GM13976 (cell line): ENCODE measurements at regions not wholly inside any gene's neighbourhood (a gene's known extent, or its start where the extent isn't known, plus 50 kb on each side); places are given as distances from the start of the nearest gene placed in this dataset.

ENCODE experiments used
- DNase-seq: peaks from one replicate; pipeline ENCODE4 v3.0.0; 2012; ENCODE audit warnings: low spot score
- CTCF ChIP-seq: IDR thresholded peaks from 2 replicates; pipeline ENCODE4 v1.5.1; 2012; ENCODE audit warnings: borderline replicate concordance, mild to moderate bottlenecking; ENCODE audit not compliant: insufficient read depth; ENCODE audit errors: extremely low read depth, missing control alignments, control extremely low read depth
- in situ Hi-C: fragments of 300-500 bp; cut with MboI; formaldehyde crosslinking; loops from one replicate; pipeline ENCODE4 v1.12.0; 2022; ENCODE audit warnings: low sequenced_read_pairs, mixed read lengths, inconsistent platforms; ENCODE audit not compliant: unreplicated experiment

- DNase-seq: no peak
- in situ Hi-C loops: no loop called here
- no peak for TF ChIP-seq CTCF
These were observed 108.5 kb upstream of the C7orf33 start for GRCh38 chr7:148481971-148482626.

- in situ Hi-C loops: no loop called here
- no peak for DNase-seq
- no peak for TF ChIP-seq CTCF
These were observed 106.9 kb upstream of the C7orf33 start for GRCh38 chr7:148483515-148484308.

GRCh38 chr7:148484486-148484885 lies 106.1 kb upstream of the C7orf33 start:
- in situ Hi-C loops: no loop called here
- DNase-seq: no peak
- TF ChIP-seq CTCF: no peak

GRCh38 chr7:148485618-148486017 lies 104.9 kb upstream of the C7orf33 start:
- DNase-seq: no peak
- TF ChIP-seq CTCF: no peak
- in situ Hi-C loops: no loop called here

GRCh38 chr7:148486937-148487336 lies 103.6 kb upstream of the C7orf33 start:
- in situ Hi-C loops: no loop called here
- TF ChIP-seq CTCF: no peak
- DNase-seq: no peak

- in situ Hi-C loops: no loop called here
- no peak for DNase-seq
- TF ChIP-seq CTCF: no peak
These were observed 102.7 kb upstream of the C7orf33 start for GRCh38 chr7:148487912-148488311.
